WTC11 (cell line): ENCODE measurements at regions not wholly inside any gene's neighbourhood (a gene's known extent, or its start where the extent isn't known, plus 50 kb on each side); places are given as distances from the start of the nearest gene placed in this dataset.

Experiments
- CREB1 ChIP-seq: sonication (generic); formaldehyde crosslinking; IDR thresholded peaks from 2 replicates; pipeline ENCODE4 v1.8.0; 2023; ENCODE audit warnings: mild to moderate bottlenecking, missing genetic modification reagents
- PRRX2 ChIP-seq: fragments of 250-450 bp; sonication (Bioruptor Pico); IDR thresholded peaks from 2 replicates; pipeline ENCODE4 v1.8.0; 2021; ENCODE audit warnings: mild to moderate bottlenecking
- USF1 ChIP-seq: sonication (generic); formaldehyde crosslinking; IDR thresholded peaks from 2 replicates; pipeline ENCODE4 v1.8.0; 2022; ENCODE audit warnings: mild to moderate bottlenecking, missing genetic modification reagents
- ZNF232 ChIP-seq: sonication (generic); formaldehyde crosslinking; IDR thresholded peaks from 2 replicates; pipeline ENCODE4 v1.8.0; 2022; ENCODE audit warnings: mild to moderate bottlenecking, missing genetic modification reagents
- ZNF416 ChIP-seq: fragments of 250-450 bp; sonication (Bioruptor Pico); IDR thresholded peaks from 2 replicates; pipeline ENCODE4 v1.9.0; 2021; ENCODE audit warnings: mild to moderate bottlenecking, inconsistent platforms
- TF ChIP-seq, protein P1 (sequence below): fragments of 200-600 bp; IDR thresholded peaks from 2 replicates; pipeline ENCODE4 v1.8.0; 2022; ENCODE audit warnings: antibody characterized with exemption
- TF ChIP-seq, protein P2 (sequence below): sonication (generic); formaldehyde crosslinking; IDR thresholded peaks from 2 replicates; pipeline ENCODE4 v1.8.1; 2023; ENCODE audit warnings: mild to moderate bottlenecking, missing genetic modification reagents

DNA sequence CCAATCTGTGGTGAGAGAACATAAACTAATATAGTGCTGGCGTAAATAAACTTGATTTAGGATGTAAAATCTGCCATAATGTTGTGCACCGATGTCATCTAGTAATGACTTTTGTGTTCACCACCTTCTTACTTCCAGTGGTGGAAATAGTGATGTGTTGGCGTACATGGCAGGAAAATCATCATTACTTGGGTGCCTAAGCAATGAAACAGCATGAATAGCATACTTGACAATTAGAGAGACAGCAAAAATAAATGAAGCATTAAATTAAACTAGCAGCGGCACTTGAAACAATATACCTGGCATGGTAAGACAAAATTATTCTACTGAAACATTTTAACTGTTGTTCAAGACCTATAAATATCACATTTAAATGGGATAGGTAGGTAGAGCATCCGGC lies 73.2 kb upstream of the DSC1 start:
- TF ChIP-seq USF1 (CRISPR knock-in tag), result no peak
- TF ChIP-seq ZNF416, result no peak
- TF ChIP-seq PRRX2, result no peak
- no peak for TF ChIP-seq ZNF232
- TF ChIP-seq, protein P1, sequence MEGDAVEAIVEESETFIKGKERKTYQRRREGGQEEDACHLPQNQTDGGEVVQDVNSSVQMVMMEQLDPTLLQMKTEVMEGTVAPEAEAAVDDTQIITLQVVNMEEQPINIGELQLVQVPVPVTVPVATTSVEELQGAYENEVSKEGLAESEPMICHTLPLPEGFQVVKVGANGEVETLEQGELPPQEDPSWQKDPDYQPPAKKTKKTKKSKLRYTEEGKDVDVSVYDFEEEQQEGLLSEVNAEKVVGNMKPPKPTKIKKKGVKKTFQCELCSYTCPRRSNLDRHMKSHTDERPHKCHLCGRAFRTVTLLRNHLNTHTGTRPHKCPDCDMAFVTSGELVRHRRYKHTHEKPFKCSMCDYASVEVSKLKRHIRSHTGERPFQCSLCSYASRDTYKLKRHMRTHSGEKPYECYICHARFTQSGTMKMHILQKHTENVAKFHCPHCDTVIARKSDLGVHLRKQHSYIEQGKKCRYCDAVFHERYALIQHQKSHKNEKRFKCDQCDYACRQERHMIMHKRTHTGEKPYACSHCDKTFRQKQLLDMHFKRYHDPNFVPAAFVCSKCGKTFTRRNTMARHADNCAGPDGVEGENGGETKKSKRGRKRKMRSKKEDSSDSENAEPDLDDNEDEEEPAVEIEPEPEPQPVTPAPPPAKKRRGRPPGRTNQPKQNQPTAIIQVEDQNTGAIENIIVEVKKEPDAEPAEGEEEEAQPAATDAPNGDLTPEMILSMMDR, result no peak
- no peak for TF ChIP-seq CREB1 (CRISPR knock-in tag)
- TF ChIP-seq, protein P2, sequence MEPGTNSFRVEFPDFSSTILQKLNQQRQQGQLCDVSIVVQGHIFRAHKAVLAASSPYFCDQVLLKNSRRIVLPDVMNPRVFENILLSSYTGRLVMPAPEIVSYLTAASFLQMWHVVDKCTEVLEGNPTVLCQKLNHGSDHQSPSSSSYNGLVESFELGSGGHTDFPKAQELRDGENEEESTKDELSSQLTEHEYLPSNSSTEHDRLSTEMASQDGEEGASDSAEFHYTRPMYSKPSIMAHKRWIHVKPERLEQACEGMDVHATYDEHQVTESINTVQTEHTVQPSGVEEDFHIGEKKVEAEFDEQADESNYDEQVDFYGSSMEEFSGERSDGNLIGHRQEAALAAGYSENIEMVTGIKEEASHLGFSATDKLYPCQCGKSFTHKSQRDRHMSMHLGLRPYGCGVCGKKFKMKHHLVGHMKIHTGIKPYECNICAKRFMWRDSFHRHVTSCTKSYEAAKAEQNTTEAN (CRISPR knock-in tag), result no peak
